ENCODE measurements at regions not wholly inside any gene's neighbourhood (a gene's known extent, or its start where the extent isn't known, plus 50 kb on each side); places are given as distances from the start of the nearest gene placed in this dataset.
"Not testable (repeated sequence)": the region's sequence is repeated elsewhere in the genome, so short reads cannot be mapped to it uniquely, and the experiment has no call there.

DNA sequence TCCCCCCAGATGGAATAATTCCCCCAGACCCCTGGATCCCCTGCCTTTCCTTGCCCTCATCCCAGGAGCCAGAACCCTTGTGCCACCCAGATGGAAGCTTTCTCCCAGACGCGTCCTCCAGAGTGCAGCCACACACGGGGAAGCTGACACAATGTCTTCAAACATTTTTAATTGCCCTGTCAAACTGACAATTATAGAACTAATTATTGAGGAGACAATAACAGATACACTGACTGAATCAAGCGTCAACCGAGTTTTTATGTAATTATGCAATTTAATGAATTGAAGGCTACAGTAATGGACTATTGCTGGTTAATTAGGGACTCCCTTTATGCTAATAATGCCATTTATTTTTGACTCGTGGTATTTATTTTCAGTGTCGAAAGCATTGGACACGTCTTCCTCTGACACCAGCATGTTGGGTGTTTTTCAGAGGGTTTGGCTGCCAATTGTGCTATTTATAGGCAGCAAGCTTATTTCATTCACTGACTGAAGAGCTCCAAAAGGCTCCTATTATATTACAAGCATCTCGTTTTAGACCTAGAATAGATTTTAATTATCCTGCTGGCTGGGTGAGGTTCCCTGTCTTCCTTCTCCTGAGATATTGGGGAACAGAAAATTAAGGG, 298.2 kb upstream of the C16orf82 start:
- in situ Hi-C loops (cut with HindIII; ENCODE audit: low pct_unique_long_range_greater_than_20kb, low sequenced_read_pairs) = no loop called here
- no peak for DNase-seq (ENCODE audit: low read depth)

DNA sequence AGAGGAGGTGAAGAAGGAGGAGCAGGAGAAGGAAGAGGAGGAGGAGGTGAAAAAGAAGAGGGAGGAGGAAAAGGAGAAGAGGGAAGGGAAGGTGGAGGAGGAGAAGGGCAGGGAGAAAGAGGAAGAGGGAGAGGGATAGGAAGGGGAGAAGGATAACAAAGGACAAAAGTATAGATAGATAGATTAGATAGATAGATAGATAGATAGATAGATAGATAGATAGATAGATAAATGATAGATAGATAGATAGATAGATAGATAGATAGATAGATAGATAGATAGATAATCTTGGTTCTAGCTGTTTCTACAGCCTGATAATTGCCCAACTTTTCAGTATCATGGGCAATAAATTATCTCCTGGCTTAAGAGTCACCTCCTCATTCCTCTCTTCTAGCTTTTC, 296.2 kb upstream of the C16orf82 start:
- in situ Hi-C loops (cut with HindIII; ENCODE audit: low pct_unique_long_range_greater_than_20kb, low sequenced_read_pairs) = no loop called here

DNA sequence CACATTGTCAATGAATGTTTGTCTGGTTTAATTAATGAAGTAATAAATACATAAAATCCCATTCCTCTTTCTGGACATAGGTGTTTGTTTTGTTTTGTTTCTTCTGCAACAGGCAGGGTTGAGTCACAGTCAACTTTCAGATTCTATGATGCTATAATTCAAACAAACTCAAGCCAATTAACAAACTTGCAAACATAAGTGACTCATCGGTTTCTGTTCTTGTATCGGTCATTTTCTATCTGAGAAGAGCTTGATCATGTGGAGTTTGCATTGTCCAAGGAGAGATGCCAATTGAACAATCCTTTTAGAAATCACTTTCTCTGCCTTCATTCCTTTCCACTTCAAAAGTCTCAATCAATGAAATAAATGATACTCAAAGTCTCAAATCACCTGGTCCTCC, 294.2 kb upstream of the C16orf82 start:
- no peak for DNase-seq (ENCODE audit: low read depth)
- in situ Hi-C loops (cut with HindIII; ENCODE audit: low pct_unique_long_range_greater_than_20kb, low sequenced_read_pairs) = no loop called here

More for the DNA sequence above, 296.2 kb upstream of the C16orf82 start:
- no peak for DNase-seq (ENCODE audit: low read depth)

DNA sequence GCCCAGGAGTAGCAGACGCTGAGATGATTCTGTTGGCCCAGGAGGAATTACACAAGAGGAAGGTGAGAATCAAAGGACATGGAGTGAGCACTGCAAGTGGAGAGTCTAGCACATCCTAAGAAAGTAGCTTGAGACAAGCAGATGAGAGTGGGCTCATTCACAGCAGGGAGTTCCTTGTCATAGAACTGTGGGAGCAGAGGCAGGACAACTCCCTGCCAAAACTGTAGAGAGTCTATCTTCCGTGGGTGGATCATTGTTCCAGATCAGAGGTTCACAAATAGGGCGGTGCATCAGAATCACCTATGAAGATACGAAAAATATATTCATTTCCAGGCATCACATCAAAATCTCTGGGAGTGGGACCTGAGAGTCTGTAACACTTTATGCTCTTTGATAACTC, 288.9 kb upstream of the C16orf82 start:
- in situ Hi-C loops (cut with HindIII; ENCODE audit: low pct_unique_long_range_greater_than_20kb, low sequenced_read_pairs) = no loop called here
- no peak for DNase-seq (ENCODE audit: low read depth)

DNA sequence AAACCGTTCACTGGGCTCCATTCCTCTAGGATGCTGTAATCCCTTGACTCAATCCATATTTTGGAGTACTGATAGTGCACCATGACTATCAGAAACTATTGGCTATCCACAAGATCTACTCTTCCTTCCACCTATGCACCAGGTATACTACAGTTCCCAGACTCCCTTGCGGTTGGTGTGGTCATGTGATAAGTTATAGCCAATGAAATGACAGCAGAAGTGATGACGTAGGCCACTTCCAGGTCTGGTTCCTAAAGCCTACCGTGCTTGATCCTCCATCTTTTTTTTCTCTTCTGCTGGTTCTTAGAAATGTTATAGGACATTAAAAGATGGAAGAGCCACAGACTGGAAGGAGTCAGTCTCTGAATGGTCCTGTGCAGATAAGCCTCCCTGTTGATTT, 278.8 kb upstream of the C16orf82 start:
- peak; percentile 58 for DNase-seq (ENCODE audit: low read depth)
- in situ Hi-C loops (cut with HindIII; ENCODE audit: low pct_unique_long_range_greater_than_20kb, low sequenced_read_pairs) = no loop called here

DNA sequence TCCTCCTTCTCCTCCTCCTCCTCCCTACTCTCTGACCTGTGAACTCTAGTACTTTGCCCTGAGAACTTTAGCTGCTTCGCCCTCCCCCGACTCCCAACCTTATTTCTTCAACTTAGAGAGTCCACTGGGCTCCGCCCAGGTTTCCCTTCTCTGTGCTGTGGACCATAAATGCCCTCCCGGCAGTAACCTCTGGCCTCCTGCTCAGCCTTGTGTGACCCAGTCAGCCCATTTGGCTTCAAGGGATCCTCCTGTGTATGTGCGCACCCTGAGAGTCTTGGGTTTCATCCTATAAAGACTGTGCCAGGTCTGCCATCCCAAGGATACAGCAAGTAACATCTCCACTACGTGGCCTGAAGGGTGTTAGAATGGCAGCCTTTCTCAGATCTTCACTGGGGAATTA, 275.6 kb upstream of the C16orf82 start:
- DNase-seq (ENCODE audit: low read depth) = no peak
- in situ Hi-C loops (cut with HindIII; ENCODE audit: low pct_unique_long_range_greater_than_20kb, low sequenced_read_pairs) = no loop called here

DNA sequence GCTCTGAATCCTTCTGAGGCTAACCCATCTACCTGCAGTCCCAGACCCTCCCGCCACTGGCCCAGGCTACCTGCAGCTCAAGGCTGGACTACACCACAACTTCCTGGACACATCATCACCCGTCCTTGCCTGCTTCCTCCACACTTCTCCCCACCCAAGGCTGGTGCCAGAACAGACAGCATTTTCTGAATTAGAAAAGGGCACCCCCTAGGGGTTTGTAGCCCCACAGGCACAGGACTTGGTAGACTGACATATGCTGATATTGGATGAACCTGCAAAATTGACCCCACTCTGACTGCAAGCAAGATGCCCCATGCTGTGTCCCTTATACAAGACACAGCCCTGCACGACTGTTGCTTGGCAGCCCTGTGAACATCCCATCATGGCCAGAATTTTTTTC, 271.5 kb upstream of the C16orf82 start:
- in situ Hi-C loops (cut with HindIII; ENCODE audit: low pct_unique_long_range_greater_than_20kb, low sequenced_read_pairs) = no loop called here
- DNase-seq (ENCODE audit: low read depth) = no peak

DNA sequence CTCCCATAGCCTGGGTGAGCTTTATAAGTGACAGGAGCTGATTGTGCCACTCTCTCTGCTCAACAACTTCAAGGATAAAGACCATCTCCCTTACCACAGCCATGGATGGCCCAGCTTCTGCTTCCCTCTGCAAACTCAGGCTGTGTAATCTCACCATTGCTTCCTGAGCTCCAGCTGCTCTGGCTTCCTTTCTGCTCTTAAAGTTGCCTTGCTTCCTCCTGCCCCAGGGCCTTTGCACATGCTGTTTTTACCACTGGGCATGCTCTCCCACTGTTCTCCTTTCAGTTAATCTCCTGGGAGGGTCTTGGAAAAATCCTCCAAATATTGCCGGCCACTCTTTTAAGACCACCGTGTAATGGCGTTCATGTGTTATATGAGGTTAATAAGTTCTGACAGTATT, 265.1 kb upstream of the C16orf82 start:
- no peak for DNase-seq (ENCODE audit: low read depth)
- in situ Hi-C loops (cut with HindIII; ENCODE audit: low pct_unique_long_range_greater_than_20kb, low sequenced_read_pairs) = no loop called here

DNA sequence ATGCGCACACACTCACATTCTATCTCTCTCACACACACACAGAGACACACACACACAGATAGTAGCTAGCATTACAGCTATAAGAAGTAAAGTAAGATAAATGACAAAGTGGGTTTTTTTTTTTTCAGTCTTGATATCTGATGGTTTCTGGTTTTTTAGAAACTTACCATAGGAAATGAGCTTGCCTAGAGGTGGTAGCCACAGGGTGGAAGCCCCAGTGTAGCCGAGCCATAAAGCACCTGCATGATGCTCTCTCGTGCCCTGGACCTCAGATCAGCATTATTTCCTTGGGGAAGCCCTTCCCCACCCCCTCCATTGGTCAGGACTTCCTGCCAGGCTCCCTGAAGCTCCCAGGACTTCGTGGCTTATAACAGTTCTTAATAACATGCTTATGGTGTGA, 264.3 kb upstream of the C16orf82 start:
- in situ Hi-C loops (cut with HindIII; ENCODE audit: low pct_unique_long_range_greater_than_20kb, low sequenced_read_pairs) = no loop called here
- DNase-seq (ENCODE audit: low read depth) = no peak

DNA sequence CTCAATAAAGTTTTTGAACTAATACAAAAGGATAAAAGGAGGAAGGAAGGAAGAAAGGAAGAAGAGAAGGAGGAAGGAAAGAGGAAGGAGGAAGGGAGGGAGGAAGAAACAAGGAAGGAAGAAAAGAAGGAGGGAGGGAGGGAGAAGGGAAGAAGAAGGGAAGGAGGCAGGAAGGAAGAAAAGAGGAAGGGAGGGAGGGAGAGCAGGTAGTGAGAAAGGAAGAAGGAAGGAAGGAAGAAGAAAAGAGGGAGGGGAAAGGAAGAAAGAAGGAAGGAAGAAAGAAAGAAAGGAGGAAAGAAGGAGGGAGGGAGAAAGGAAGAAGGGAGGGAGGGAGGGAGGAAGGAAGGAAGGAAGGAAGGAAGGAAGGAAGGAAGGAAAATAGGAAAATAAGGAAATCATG, 263.8 kb upstream of the C16orf82 start:
- in situ Hi-C loops (cut with HindIII; ENCODE audit: low pct_unique_long_range_greater_than_20kb, low sequenced_read_pairs) = no loop called here

DNA sequence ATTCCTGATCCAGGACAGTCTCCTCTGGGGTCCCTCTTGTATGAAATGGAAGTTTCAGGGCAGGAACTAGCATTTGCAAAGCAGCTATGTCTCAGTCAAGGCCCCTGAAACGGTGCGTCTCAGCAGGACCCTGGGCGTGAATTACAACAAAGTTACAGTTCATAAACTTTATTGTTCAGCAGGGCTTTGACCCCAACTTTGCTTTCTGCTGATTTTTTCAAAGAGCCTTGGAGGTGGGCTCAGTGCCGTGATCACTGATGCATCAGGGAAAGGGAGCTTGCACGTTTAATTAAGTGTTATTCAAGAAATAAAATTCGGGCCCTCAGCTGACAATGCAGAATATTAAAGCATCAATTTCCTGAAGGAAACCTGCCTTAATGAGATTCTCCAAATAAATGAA, 260.1 kb upstream of the C16orf82 start:
- in situ Hi-C loops (cut with HindIII; ENCODE audit: low pct_unique_long_range_greater_than_20kb, low sequenced_read_pairs) = no loop called here
- no peak for DNase-seq (ENCODE audit: low read depth)

More for the DNA sequence above, 263.8 kb upstream of the C16orf82 start:
- no peak for DNase-seq (ENCODE audit: low read depth)

DNA sequence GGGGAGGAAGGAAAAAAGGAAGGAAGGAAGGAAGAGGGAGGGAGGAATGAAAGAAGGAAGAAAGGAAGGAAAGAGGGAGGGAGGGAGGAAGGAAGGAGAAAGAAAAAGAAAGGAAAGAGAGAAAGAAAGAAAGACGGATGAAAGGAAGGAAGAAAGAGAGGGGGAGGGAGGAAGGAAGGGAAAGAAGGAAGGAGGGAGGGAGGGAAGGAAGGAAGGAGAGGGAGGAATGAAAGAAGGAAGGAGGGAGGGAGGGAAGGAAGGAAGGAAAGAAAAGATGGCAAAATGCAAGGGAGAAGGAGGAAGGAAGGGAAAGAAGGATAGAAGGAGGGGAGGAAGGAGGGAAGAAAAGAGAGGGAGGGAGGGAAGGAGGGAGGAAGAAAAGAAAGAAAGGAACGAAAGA, 257.3 kb upstream of the C16orf82 start:
- in situ Hi-C loops (cut with HindIII; ENCODE audit: low pct_unique_long_range_greater_than_20kb, low sequenced_read_pairs) = no loop called here
- no peak for DNase-seq (ENCODE audit: low read depth)

DNA sequence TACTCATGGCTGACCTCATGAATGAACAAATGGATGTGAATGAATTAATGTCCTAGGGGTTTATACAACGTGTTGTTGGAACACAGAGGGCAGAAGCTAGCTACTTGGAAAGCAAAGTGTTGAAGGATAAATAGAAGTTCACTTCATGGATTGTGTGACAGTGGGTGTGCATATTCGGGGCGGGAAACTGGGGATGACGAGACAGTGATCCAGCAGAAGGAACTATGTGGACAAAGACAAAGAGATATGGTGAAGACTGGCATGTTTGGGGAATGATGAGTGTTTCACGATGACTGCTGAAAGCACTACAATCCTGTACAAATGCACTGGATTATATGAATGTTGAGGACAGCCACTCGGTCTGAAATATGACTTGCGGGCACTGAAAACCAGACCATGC, 250.5 kb upstream of the C16orf82 start:
- in situ Hi-C loops (cut with HindIII; ENCODE audit: low pct_unique_long_range_greater_than_20kb, low sequenced_read_pairs) = no loop called here
- no peak for DNase-seq (ENCODE audit: low read depth)

DNA sequence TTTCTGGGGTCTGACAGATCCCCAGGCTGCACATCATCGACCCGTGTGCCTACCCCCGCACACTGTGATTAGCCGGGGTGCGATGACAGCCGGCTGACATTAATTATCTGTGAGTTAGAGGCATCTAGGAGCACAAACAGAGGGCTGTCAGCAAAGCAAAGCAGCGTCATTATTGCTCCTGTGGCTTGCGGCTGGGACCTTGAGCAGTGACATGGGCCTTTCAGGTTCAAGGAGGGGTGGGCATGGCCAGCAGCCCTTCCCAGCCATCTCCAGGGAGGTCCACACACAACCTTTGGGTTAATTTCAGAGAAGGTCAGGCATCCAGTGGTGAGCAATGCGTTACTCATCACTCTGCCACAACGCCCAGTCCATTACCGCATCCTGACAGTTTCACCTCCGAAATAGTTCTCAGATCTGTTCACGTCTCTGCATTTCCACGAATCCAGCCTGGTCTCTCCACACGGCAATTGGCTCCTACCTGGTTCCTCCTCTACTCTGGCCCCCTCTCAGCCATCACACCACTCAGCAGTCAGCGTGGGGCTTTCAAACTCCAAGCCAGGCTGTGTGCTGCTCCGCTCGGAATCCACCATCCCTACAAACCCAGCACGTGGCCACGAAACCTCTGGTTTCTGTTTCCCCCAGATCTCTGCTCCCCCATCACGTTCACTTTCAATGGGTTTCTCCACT, 249.7 kb upstream of the C16orf82 start:
- peak; percentile 83 for DNase-seq (ENCODE audit: low read depth)
- in situ Hi-C loops (cut with HindIII; ENCODE audit: low pct_unique_long_range_greater_than_20kb, low sequenced_read_pairs) = no loop called here

DNA sequence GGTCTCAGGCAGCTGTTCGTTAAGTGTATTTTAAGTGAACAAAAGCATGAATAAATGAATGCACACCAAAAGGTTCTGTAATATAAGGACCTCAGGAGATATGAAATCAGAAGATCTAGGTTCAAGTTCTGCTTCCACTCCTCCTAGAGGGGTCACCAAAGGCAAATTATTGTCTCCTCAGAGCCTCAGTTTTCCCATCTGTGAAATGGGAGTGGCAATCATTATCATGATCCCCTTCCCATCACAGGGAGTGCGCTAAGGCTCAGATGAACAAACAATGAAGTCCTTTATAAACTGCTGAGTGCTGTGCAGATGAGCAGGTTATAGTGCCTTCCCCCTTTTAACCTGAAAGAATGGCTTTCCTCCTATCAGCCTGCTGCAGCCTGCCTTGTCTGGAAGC, 248.3 kb upstream of the C16orf82 start:
- in situ Hi-C loops (cut with HindIII; ENCODE audit: low pct_unique_long_range_greater_than_20kb, low sequenced_read_pairs) = no loop called here
- no peak for DNase-seq (ENCODE audit: low read depth)

DNA sequence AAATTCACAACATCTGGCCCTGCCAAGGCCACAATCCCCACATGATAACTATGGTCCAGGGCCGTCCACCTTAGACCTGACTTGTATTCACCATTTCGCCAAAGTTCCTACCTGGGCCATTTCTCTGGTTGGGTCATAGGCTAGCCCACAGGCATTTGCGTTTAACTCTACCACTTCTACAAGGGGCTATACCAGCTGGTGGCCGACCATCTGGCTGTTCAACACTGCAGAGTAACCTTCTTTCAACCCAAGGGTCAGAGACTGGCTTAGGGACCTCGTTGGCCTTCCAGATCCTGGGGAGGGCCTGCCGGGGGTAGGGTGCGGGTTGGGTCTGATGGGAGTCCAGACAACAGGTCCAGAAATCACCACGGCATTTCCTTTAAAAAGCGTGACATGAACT, 242.3 kb upstream of the C16orf82 start:
- in situ Hi-C loops (cut with HindIII; ENCODE audit: low pct_unique_long_range_greater_than_20kb, low sequenced_read_pairs) = no loop called here
- no peak for DNase-seq (ENCODE audit: low read depth)

DNA sequence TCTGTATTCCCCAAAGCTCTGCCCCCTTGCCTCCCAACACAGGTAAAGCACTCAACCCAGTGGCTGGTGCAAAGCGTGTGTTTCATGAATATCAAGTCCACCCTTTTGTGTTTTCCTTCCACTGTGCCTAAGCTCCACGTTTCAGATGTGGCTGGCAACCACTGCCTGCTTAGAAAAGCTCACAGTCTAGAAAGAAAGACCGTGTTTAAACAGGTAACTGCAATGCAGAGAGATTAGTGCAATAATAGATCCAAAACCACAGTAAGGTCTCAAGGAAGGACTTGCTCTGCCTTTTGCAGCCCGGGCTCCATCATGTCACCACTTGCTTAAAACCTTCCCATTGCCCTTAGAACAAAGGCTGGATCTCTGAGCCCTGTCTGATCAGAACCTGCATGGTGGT, 240.2 kb upstream of the C16orf82 start:
- in situ Hi-C loops (cut with HindIII; ENCODE audit: low pct_unique_long_range_greater_than_20kb, low sequenced_read_pairs) = no loop called here
- DNase-seq (ENCODE audit: low read depth) = no peak

DNA sequence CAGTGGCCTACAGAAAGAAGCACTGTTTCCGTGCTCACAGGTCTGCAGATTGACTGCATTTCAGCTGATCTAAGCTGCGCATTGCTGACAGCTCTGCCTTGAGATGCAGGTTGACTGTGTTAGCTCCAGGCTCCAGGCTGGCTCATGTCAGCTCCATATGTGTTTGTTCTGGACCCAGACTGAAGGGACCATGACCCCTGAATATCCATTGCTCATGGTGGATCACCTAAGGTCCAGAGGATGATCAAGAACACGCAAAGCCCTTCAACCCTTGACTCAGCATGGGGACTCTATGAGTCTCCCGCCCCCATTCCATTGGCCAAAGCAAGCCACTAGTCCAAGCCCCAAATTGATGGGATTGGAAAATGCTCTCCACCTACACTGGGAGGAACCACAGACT, 239.3 kb upstream of the C16orf82 start:
- in situ Hi-C loops (cut with HindIII; ENCODE audit: low pct_unique_long_range_greater_than_20kb, low sequenced_read_pairs) = no loop called here
- DNase-seq (ENCODE audit: low read depth) = no peak

DNA sequence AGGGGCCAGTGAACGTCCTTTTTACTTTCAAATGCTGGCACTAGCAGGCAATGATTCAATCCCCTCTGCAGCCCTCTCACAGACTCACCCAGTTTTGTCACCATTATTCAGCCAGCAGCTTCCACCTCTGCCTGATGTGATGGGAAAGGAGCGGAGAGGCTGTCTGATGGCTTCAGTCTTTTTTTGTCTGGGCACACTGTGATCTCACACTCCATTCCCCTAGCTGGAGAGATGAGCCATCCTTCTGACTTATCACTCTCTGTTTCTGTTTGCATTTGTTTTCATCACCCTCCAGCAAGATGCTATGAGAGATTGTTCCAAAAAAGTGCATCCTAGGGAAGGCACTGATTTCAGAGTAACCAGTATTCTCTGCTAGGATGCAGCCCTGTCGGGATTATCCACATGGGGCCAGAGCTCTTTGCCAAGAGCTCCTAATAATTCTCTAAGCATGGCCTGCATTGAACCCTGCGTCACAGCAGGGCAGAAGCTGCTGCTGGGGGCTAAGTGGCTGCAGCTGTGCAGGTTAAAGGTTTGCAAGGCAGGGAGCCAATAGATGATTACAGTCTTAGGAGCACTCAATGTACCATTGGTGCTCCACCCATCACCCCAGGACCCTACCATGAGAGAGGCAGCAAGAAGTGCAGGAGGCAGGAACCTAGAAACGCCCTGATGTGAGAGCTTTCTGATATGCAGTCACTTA, 236.1 kb upstream of the C16orf82 start:
- DNase-seq (ENCODE audit: low read depth) = no peak
- in situ Hi-C loops (cut with HindIII; ENCODE audit: low pct_unique_long_range_greater_than_20kb, low sequenced_read_pairs) = no loop called here

DNA sequence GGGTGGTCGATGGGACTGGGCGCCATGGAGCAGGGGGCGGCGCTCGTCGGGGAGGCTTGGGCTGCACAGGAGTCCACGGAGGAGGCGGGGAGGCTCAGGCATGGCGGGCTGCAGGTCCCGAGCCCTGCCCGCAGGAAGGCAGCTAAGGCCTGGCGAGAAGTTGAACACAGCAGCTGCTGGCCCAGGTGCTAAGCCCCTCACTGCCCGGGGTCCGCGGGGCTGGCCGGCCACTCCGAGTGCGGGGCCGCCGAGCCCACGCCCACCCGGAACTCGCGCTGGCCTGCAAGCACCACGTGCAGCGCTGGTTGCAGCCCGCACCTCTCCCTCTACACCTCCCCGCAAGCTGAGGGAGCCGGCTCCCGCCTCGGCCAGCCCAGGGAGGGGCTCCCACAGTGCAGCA, 230.6 kb upstream of the C16orf82 start:
- in situ Hi-C loops (cut with HindIII; ENCODE audit: low pct_unique_long_range_greater_than_20kb, low sequenced_read_pairs); DNase-seq (ENCODE audit: low read depth): not testable (repeated sequence)
